Gastroesophageal sphincter (tissue), 3 donors: ENCODE measurements at regions not wholly inside any gene's neighbourhood (a gene's known extent, or its start where the extent isn't known, plus 50 kb on each side); places are given as distances from the start of the nearest gene placed in this dataset.

ENCODE experiments used
- POLR2A ChIP-seq, 2 donors: fragments of 450-650 bp; IDR thresholded peaks; one replicate each; pipeline ENCODE4 v1.6.1; 2017; ENCODE audit warnings: antibody characterized with exemption in 2 of 2, mild to moderate bottlenecking in 2 of 2, moderate library complexity in 1 of 2
- POLR2AphosphoS5 ChIP-seq: sonication (generic); formaldehyde crosslinking; IDR thresholded peaks from one replicate; pipeline ENCODE4 v1.6.1; 2017; ENCODE audit warnings: antibody characterized with exemption
- TF ChIP-seq, protein P1 (sequence below), 4 experiments: fragments of 200-600 bp in 2 of 4; fragments of 450-650 bp in 2 of 4; sonication (generic) in 1 of 4; IDR thresholded peaks; one replicate each; pipeline ENCODE4 v1.5.1; 2017 to 2019; ENCODE audit warnings: antibody characterized with exemption in 4 of 4, mild to moderate bottlenecking in 2 of 4, moderate library complexity in 2 of 4

DNA sequence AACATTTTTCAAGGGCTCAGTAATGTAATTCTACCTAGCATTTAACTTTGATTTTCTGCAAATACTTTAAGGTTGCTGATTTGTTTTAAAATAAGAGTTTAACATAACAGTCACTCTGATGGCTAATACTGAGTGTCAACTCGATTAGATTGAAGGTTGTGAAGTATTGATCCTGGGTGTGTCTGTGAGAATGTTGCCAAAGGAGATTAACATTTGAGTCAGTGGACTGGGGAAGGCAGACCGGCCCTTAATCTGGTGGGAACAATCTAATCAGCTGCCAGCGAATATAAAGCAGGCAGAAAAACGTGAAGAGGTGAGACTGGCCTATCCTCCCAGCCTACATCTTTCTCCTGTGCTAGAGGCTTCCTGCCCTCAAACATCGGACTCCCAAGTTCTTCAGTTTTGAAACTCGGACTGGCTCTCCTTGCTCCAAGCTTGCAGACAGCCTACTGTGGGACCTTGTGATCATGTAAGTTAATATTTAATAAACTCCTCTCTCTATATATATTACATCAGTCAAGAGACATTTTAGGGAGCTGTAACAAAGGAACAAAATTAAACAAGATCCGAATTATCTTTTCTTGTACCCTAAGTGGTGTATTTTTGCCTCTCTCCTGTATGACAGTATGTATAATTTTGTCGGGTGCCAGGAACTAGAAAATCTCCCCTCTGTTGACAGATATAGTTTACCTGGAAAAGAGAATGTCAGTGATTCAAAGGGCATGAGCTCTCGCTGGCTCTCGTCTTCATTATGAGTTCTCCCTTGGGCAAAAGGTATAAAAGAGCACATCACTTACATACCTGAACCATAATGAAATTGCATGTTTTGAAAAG is 576.1 kb downstream of the LRRC70 start:
- TF ChIP-seq, protein P1, sequence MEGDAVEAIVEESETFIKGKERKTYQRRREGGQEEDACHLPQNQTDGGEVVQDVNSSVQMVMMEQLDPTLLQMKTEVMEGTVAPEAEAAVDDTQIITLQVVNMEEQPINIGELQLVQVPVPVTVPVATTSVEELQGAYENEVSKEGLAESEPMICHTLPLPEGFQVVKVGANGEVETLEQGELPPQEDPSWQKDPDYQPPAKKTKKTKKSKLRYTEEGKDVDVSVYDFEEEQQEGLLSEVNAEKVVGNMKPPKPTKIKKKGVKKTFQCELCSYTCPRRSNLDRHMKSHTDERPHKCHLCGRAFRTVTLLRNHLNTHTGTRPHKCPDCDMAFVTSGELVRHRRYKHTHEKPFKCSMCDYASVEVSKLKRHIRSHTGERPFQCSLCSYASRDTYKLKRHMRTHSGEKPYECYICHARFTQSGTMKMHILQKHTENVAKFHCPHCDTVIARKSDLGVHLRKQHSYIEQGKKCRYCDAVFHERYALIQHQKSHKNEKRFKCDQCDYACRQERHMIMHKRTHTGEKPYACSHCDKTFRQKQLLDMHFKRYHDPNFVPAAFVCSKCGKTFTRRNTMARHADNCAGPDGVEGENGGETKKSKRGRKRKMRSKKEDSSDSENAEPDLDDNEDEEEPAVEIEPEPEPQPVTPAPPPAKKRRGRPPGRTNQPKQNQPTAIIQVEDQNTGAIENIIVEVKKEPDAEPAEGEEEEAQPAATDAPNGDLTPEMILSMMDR (IDR thresholded peaks at IDR 0.05) = no peak
- TF ChIP-seq POLR2A (IDR thresholded peaks at IDR 0.05) (no peak), POLR2AphosphoS5 (no peak)
